ENCODE measurements at regions not wholly inside any gene's neighbourhood (a gene's known extent, or its start where the extent isn't known, plus 50 kb on each side); places are given as distances from the start of the nearest gene placed in this dataset.
"Not testable (repeated sequence)": the region's sequence is repeated elsewhere in the genome, so short reads cannot be mapped to it uniquely, and the experiment has no call there.

DNA sequence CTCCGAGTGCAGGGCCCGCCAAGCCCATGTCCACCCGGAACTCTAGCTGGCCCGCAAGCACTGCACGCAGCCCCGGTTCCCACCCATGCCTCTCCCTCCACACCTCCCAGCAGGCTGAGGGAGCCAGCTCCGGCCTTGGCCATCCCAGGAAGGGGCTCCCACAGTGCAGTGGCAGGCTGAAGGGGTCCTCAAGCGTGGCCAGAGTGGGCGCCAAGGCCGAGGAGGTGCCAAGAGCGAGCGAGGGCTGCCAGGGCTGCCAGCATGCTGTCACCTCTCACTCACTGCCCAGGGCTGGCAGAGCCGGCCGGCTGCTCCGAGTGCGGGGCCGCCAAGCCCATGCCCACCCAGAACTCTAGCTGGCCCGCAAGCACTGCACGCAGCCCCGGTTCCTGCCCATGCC lies 75.5 kb upstream of the TBC1D5 start:
- TF ChIP-seq, protein P1, sequence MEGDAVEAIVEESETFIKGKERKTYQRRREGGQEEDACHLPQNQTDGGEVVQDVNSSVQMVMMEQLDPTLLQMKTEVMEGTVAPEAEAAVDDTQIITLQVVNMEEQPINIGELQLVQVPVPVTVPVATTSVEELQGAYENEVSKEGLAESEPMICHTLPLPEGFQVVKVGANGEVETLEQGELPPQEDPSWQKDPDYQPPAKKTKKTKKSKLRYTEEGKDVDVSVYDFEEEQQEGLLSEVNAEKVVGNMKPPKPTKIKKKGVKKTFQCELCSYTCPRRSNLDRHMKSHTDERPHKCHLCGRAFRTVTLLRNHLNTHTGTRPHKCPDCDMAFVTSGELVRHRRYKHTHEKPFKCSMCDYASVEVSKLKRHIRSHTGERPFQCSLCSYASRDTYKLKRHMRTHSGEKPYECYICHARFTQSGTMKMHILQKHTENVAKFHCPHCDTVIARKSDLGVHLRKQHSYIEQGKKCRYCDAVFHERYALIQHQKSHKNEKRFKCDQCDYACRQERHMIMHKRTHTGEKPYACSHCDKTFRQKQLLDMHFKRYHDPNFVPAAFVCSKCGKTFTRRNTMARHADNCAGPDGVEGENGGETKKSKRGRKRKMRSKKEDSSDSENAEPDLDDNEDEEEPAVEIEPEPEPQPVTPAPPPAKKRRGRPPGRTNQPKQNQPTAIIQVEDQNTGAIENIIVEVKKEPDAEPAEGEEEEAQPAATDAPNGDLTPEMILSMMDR (IDR thresholded peaks at IDR 0.05; ENCODE audit: insufficient read depth, low read depth, low read length), result not testable (repeated sequence)
- TF ChIP-seq EZH2 (IDR thresholded peaks at IDR 0.05; ENCODE audit: insufficient read depth, low read length), result not testable (repeated sequence)

All from astrocyte (in vitro differentiated cells and primary cell).